ENCODE measurements at regions not wholly inside any gene's neighbourhood (a gene's known extent, or its start where the extent isn't known, plus 50 kb on each side); places are given as distances from the start of the nearest gene placed in this dataset.

DNA sequence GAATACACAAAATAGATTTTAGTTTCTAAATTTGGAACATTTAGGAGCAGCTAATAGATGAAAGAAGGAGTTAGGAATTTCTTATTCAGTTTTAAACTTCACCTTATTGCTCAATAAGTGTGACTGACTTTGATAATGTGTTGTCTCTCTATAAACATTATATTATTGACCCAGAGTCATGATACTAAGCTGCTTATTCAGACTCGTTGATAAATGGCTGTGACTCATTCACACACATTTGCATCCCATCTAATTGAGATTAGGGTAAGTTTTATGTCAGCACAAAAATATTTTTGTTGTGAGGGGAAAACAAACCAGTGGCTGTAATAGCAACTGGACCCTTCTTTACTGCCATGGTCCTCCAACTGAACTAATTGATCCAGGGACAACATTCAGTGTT is 137.6 kb downstream of the GOLIM4 start:
- Histone ChIP-seq H3K4me3 (replicated peaks in 1 of 3; ENCODE audit: insufficient read depth in 1 of 3, low read depth in 1 of 3, low read length in 3 of 3) (no peak overlapping the region), H3K9ac (replicated peaks; ENCODE audit: extremely low read depth, insufficient read depth, low read length) (no peak overlapping the region), H3K36me3 (ENCODE audit: control insufficient read depth in 2 of 2, extremely low read depth in 1 of 2, insufficient read depth in 2 of 2, low read length in 2 of 2) (no peaks in the 10 kb centered on the region), H2AFZ (ENCODE audit: low read depth, low read length) (no peak overlapping the region), H4K20me1 (replicated peaks; ENCODE audit: control insufficient read depth, extremely low read depth, insufficient read depth, low read length) (no peaks in the 10 kb centered on the region), H3K27ac (ENCODE audit: insufficient read depth, low read depth, low read length) (no peak overlapping the region), H3K27me3 (ENCODE audit: control insufficient read depth in 2 of 2, insufficient read depth in 2 of 2, low read length in 2 of 2) (no peaks in the 10 kb centered on the region), H3K9me1 (replicated peaks; ENCODE audit: control insufficient read depth, extremely low read depth, insufficient read depth, low read length) (no peaks in the 10 kb centered on the region), H3K4me1 (ENCODE audit: control insufficient read depth, extremely low read depth, insufficient read depth, low read length) (no peaks in the 10 kb centered on the region), H3K9me3 (replicated peaks; ENCODE audit: control insufficient read depth, insufficient read depth, low read length) (no peaks in the 10 kb centered on the region), H3K4me2 (ENCODE audit: insufficient read depth, low read length) (no peak overlapping the region), H3K79me2 (ENCODE audit: control insufficient read depth, insufficient read depth, low read length) (no peaks in the 10 kb centered on the region)
- no peak for TF ChIP-seq POLR2AphosphoS5 (IDR thresholded peaks at IDR 0.05; ENCODE audit: insufficient read depth, low read depth, low read length)
- TF ChIP-seq POLR2A (IDR thresholded peaks at IDR 0.05; ENCODE audit: low read depth, low read length) = no peak
- TF ChIP-seq, protein P1, sequence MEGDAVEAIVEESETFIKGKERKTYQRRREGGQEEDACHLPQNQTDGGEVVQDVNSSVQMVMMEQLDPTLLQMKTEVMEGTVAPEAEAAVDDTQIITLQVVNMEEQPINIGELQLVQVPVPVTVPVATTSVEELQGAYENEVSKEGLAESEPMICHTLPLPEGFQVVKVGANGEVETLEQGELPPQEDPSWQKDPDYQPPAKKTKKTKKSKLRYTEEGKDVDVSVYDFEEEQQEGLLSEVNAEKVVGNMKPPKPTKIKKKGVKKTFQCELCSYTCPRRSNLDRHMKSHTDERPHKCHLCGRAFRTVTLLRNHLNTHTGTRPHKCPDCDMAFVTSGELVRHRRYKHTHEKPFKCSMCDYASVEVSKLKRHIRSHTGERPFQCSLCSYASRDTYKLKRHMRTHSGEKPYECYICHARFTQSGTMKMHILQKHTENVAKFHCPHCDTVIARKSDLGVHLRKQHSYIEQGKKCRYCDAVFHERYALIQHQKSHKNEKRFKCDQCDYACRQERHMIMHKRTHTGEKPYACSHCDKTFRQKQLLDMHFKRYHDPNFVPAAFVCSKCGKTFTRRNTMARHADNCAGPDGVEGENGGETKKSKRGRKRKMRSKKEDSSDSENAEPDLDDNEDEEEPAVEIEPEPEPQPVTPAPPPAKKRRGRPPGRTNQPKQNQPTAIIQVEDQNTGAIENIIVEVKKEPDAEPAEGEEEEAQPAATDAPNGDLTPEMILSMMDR (IDR thresholded peaks at IDR 0.05; ENCODE audit: extremely low read depth in 1 of 2, insufficient read depth in 1 of 2, low read depth in 1 of 2, low read length in 2 of 2) = no peak
- no peak for TF ChIP-seq EZH2 (IDR thresholded peaks at IDR 0.05; ENCODE audit: borderline replicate concordance, low read depth, low read length, severe bottlenecking)
- no peak for TF ChIP-seq FOS (IDR thresholded peaks at IDR 0.05; ENCODE audit: borderline replicate concordance, insufficient read depth, low read length)
- TF ChIP-seq GATA2 (IDR thresholded peaks at IDR 0.05; ENCODE audit: insufficient read depth, insufficient read length, low read depth, low read length) = no peak
- TF ChIP-seq, protein P2, sequence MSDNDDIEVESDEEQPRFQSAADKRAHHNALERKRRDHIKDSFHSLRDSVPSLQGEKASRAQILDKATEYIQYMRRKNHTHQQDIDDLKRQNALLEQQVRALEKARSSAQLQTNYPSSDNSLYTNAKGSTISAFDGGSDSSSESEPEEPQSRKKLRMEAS (IDR thresholded peaks at IDR 0.05; ENCODE audit: insufficient read depth, insufficient read length) = no peak
- no peak for TF ChIP-seq MYC (IDR thresholded peaks at IDR 0.05; ENCODE audit: low read depth, low read length)
- TF ChIP-seq JUN (IDR thresholded peaks at IDR 0.05; ENCODE audit: borderline replicate concordance, insufficient read depth, insufficient read length, low read depth) = no peak
- dilution Hi-C loops (cut with MboI; ENCODE audit: extremely low pct_ligation_motif_present, low sequenced_read_pairs) (no loop called here), intact Hi-C loops (cut with micrococcal nuclease) (no loop called here)
- ChIA-PET CTCF (interaction anchor here (1.6 kb wide), 1 partner anchor 25 kb away, joined by 3 read pairs; no protein-coding TSS in a partner anchor), POLR2A (no interaction called here)
- DNase-seq (ENCODE audit: low read depth, low spot score) = no peak
- BruUV-seq (replicated peaks) = no TSS peak
- FAIRE-seq = no peak

All from endothelial cell of umbilical vein (primary cell).